ENCODE measurements at regions not wholly inside any gene's neighbourhood (a gene's known extent, or its start where the extent isn't known, plus 50 kb on each side); places are given as distances from the start of the nearest gene placed in this dataset.

GRCh38 chr4:183374950-183375555, 52.8 kb upstream of the CLDN24 start:
- 46% methylated on average over 5 of the region's 5 CpGs for WGBS (ENCODE audit: low lambda C conversion rate)
- Histone ChIP-seq H3K9ac (ENCODE audit: insufficient read depth, low read depth, low read length) (no peak overlapping the region), H2AFZ (ENCODE audit: low read length) (no peak overlapping the region), H3K4me1 (ENCODE audit: insufficient read depth, low read length) (no peaks in the 10 kb centered on the region), H3K4me3 (replicated peaks in 1 of 3; ENCODE audit: insufficient read depth in 1 of 3, low read depth in 2 of 3, low read length in 3 of 3) (no peak overlapping the region), H3K79me2 (ENCODE audit: insufficient read depth, low read length) (no peaks in the 10 kb centered on the region), H4K20me1 (ENCODE audit: insufficient read depth, low read length) (no peaks in the 10 kb centered on the region), H3K27ac (ENCODE audit: extremely low read length, insufficient read depth, low read length) (no peak overlapping the region), H3K27me3 (ENCODE audit: control insufficient read depth in 1 of 2, insufficient read depth in 2 of 2, low read length in 2 of 2) (peaks cover 0 to 2% of the 10 kb centered on the region in 2 experiments; a peak in 1 of 5 replicates), H3K4me2 (ENCODE audit: low read depth, low read length) (no peak overlapping the region), H3K36me3 (replicated peaks in 1 of 2; ENCODE audit: control insufficient read depth in 1 of 2, insufficient read depth in 2 of 2, low read length in 2 of 2) (no peaks in the 10 kb centered on the region), H3K9me3 (ENCODE audit: low read length) (peaks cover 16% of the 10 kb centered on the region)
- ATAC-seq (no peak), FAIRE-seq (no peak), DNase-seq (ENCODE audit: low spot score) (no peak)
- ChIA-PET CTCF (ENCODE audit: low intra/inter-chr PET ratio, low total read pairs) (no interaction called here), POLR2A (no interaction called here)
- BruUV-seq (replicated peaks) = no TSS peak
- intact Hi-C loops (cut with micrococcal nuclease; ENCODE audit: unreplicated experiment) = no loop called here
- in situ Hi-C loops (cut with HindIII; ENCODE audit: extremely low pct_ligation_motif_present, low pct_unique_long_range_greater_than_20kb) = no loop called here
- TF ChIP-seq NFIC (IDR thresholded peaks at IDR 0.05; ENCODE audit: low read length) = no peak
- TF ChIP-seq ZNF224 (CRISPR knock-in tag; IDR thresholded peaks at IDR 0.05) = no peak
- no peak for TF ChIP-seq KMT2A (CRISPR knock-in tag; IDR thresholded peaks at IDR 0.05)
- TF ChIP-seq ZNF816 (CRISPR knock-in tag; IDR thresholded peaks at IDR 0.05; ENCODE audit: borderline replicate concordance) = no peak
- no peak for TF ChIP-seq SAFB2 (CRISPR knock-in tag; IDR thresholded peaks at IDR 0.05; ENCODE audit: borderline replicate concordance, low read depth)
- TF ChIP-seq PITX1 (CRISPR knock-in tag; IDR thresholded peaks at IDR 0.05) = no peak
- TF ChIP-seq CAMTA2 (CRISPR knock-in tag; IDR thresholded peaks at IDR 0.05; ENCODE audit: borderline replicate concordance) = no peak
- no peak for TF ChIP-seq ATF2 (CRISPR knock-in tag; IDR thresholded peaks at IDR 0.05)
- TF ChIP-seq ZNF235 (CRISPR knock-in tag; IDR thresholded peaks at IDR 0.05; ENCODE audit: borderline replicate concordance) = no peak
- no peak for TF ChIP-seq ZNF12 (CRISPR knock-in tag; IDR thresholded peaks at IDR 0.05)
- TF ChIP-seq MIER2 (CRISPR knock-in tag; IDR thresholded peaks at IDR 0.05) = no peak
- TF ChIP-seq ZNF512B (CRISPR knock-in tag; IDR thresholded peaks at IDR 0.05; ENCODE audit: borderline replicate concordance) = no peak
- TF ChIP-seq, protein P1, sequence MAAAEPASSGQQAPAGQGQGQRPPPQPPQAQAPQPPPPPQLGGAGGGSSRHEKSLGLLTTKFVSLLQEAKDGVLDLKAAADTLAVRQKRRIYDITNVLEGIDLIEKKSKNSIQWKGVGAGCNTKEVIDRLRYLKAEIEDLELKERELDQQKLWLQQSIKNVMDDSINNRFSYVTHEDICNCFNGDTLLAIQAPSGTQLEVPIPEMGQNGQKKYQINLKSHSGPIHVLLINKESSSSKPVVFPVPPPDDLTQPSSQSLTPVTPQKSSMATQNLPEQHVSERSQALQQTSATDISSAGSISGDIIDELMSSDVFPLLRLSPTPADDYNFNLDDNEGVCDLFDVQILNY (CRISPR knock-in tag; conservative IDR thresholded peaks at IDR 0.05) = no peak
- TF ChIP-seq, protein P2, sequence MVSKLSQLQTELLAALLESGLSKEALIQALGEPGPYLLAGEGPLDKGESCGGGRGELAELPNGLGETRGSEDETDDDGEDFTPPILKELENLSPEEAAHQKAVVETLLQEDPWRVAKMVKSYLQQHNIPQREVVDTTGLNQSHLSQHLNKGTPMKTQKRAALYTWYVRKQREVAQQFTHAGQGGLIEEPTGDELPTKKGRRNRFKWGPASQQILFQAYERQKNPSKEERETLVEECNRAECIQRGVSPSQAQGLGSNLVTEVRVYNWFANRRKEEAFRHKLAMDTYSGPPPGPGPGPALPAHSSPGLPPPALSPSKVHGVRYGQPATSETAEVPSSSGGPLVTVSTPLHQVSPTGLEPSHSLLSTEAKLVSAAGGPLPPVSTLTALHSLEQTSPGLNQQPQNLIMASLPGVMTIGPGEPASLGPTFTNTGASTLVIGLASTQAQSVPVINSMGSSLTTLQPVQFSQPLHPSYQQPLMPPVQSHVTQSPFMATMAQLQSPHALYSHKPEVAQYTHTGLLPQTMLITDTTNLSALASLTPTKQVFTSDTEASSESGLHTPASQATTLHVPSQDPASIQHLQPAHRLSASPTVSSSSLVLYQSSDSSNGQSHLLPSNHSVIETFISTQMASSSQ (IDR thresholded peaks at IDR 0.05; ENCODE audit: low read depth) = no peak
- TF ChIP-seq, protein P2 (CRISPR knock-in tag; IDR thresholded peaks at IDR 0.05; ENCODE audit: borderline replicate concordance) = no peak
- no peak for TF ChIP-seq WIZ (CRISPR knock-in tag; IDR thresholded peaks at IDR 0.05)

All from HepG2 (cell line).